Activated T-helper 1 cell treated with anti-CD3 and anti-CD28 coated beads, Interleukin-12 subunit alpha, Interleukin-12 subunit beta, Interleukin-2, Interleukin-4 antibody, amounts not matched to agents 30 ng/mL and 10 ng/mL and 1 ng/mL, durations not matched to agents 14 hours and 24 hours and 36 hours (primary cell): ENCODE measurements at regions not wholly inside any gene's neighbourhood (a gene's known extent, or its start where the extent isn't known, plus 50 kb on each side); places are given as distances from the start of the nearest gene placed in this dataset.

Experiments used
- DNase-seq: peaks from one replicate; pipeline ENCODE4 v3.0.0; 2021; ENCODE audit warnings: low spot score
- H3K27ac Mint-ChIP-seq: one replicate; pipeline ENCODE4 v1.8.0; 2021; ENCODE audit warnings: mild to moderate bottlenecking, mixed read lengths
- H3K27me3 Mint-ChIP-seq: one replicate; pipeline ENCODE4 v1.8.0; 2022; ENCODE audit warnings: mild to moderate bottlenecking, moderate library complexity, mixed read lengths; ENCODE audit not compliant: insufficient read depth
- H3K36me3 Mint-ChIP-seq: one replicate; pipeline ENCODE4 v1.8.0; 2021; ENCODE audit warnings: low read depth, mixed read lengths
- H3K4me1 Mint-ChIP-seq: one replicate; pipeline ENCODE4 v1.8.0; 2021; ENCODE audit warnings: low read depth, mixed read lengths
- H3K4me3 Mint-ChIP-seq: one replicate; pipeline ENCODE4 v1.8.0; 2021; ENCODE audit warnings: mild to moderate bottlenecking, moderate library complexity, mixed read lengths
- H3K9me3 Mint-ChIP-seq: one replicate; pipeline ENCODE4 v1.8.0; 2021; ENCODE audit warnings: mixed read lengths
- intact Hi-C: fragments of 100-400 bp; cut with micrococcal nuclease; formaldehyde crosslinking; loops from one replicate; pipeline ENCODE4 v1.15.1; 2024

GRCh38 chr5:91742550-91742949 is 359.4 kb upstream of the ARRDC3 start:
- no peaks in the 10 kb centered on the region for H3K27me3 Mint-ChIP-seq
- H3K4me1 Mint-ChIP-seq, result no peaks in the 10 kb centered on the region
- H3K36me3 Mint-ChIP-seq, result no peaks in the 10 kb centered on the region
- intact Hi-C loops, result no loop called here
- H3K27ac Mint-ChIP-seq, result no peak overlapping the region
- no peak overlapping the region for H3K4me3 Mint-ChIP-seq
- no peak for DNase-seq
- no peaks in the 10 kb centered on the region for H3K9me3 Mint-ChIP-seq

- no peak for DNase-seq
- Mint-ChIP-seq H3K4me3 (no peak overlapping the region), H3K36me3 (no peaks in the 10 kb centered on the region), H3K9me3 (no peaks in the 10 kb centered on the region), H3K27me3 (no peaks in the 10 kb centered on the region), H3K27ac (no peak overlapping the region), H3K4me1 (no peaks in the 10 kb centered on the region)
- intact Hi-C loops, result no loop called here
Measured at GRCh38 chr5:91741764-91742505, 358.8 kb upstream of the ARRDC3 start.

GRCh38 chr5:91730026-91730425 is 346.9 kb upstream of the ARRDC3 start:
- no peak overlapping the region for H3K27ac Mint-ChIP-seq
- intact Hi-C loops, result no loop called here

GRCh38 chr5:91727463-91727862 is 344.3 kb upstream of the ARRDC3 start:
- Mint-ChIP-seq H3K9me3 (no peaks in the 10 kb centered on the region), H3K27ac (no peak overlapping the region), H3K27me3 (no peaks in the 10 kb centered on the region), H3K4me1 (no peaks in the 10 kb centered on the region), H3K36me3 (no peaks in the 10 kb centered on the region), H3K4me3 (no peak overlapping the region)
- intact Hi-C loops, result no loop called here
- no peak for DNase-seq

More at GRCh38 chr5:91730026-91730425, 346.9 kb upstream of the ARRDC3 start:
- Mint-ChIP-seq H3K9me3 (no peaks in the 10 kb centered on the region), H3K27me3 (no peaks in the 10 kb centered on the region), H3K36me3 (no peaks in the 10 kb centered on the region), H3K4me1 (no peaks in the 10 kb centered on the region), H3K4me3 (no peak overlapping the region)
- no peak for DNase-seq

- Mint-ChIP-seq H3K27ac (no peak overlapping the region), H3K9me3 (no peaks in the 10 kb centered on the region), H3K4me3 (no peak overlapping the region), H3K36me3 (no peaks in the 10 kb centered on the region), H3K27me3 (no peaks in the 10 kb centered on the region), H3K4me1 (no peaks in the 10 kb centered on the region)
- intact Hi-C loops, result no loop called here
- no peak for DNase-seq
Measured at GRCh38 chr5:91722736-91723467, 339.8 kb upstream of the ARRDC3 start.

GRCh38 chr5:91712718-91713117 is 329.6 kb upstream of the ARRDC3 start:
- intact Hi-C loops, result no loop called here
- no peak overlapping the region for H3K4me3 Mint-ChIP-seq
- DNase-seq, result no peak
- no peak overlapping the region for H3K27ac Mint-ChIP-seq
- H3K27me3 Mint-ChIP-seq, result no peaks in the 10 kb centered on the region
- no peaks in the 10 kb centered on the region for H3K9me3 Mint-ChIP-seq
- H3K36me3 Mint-ChIP-seq, result no peaks in the 10 kb centered on the region
- no peaks in the 10 kb centered on the region for H3K4me1 Mint-ChIP-seq

- DNase-seq, result no peak
- Mint-ChIP-seq H3K4me1 (no peaks in the 10 kb centered on the region), H3K36me3 (no peaks in the 10 kb centered on the region), H3K4me3 (no peak overlapping the region), H3K9me3 (no peaks in the 10 kb centered on the region), H3K27ac (no peak overlapping the region), H3K27me3 (no peaks in the 10 kb centered on the region)
- intact Hi-C loops, result no loop called here
Measured at GRCh38 chr5:91707521-91707841, 324.4 kb upstream of the ARRDC3 start.

GRCh38 chr5:91706785-91707520 is 323.8 kb upstream of the ARRDC3 start:
- Mint-ChIP-seq H3K4me1 (no peaks in the 10 kb centered on the region), H3K9me3 (no peaks in the 10 kb centered on the region)

GRCh38 chr5:91703128-91703527 is 320.0 kb upstream of the ARRDC3 start:
- Mint-ChIP-seq H3K36me3 (no peaks in the 10 kb centered on the region), H3K27ac (no peak overlapping the region), H3K27me3 (no peaks in the 10 kb centered on the region), H3K9me3 (no peaks in the 10 kb centered on the region), H3K4me3 (no peak overlapping the region), H3K4me1 (no peaks in the 10 kb centered on the region)
- no peak for DNase-seq
- intact Hi-C loops, result no loop called here

More at GRCh38 chr5:91706785-91707520, 323.8 kb upstream of the ARRDC3 start:
- Mint-ChIP-seq H3K4me3 (no peak overlapping the region), H3K27ac (no peak overlapping the region), H3K27me3 (no peaks in the 10 kb centered on the region), H3K36me3 (no peaks in the 10 kb centered on the region)
- no peak for DNase-seq
- intact Hi-C loops, result no loop called here

GRCh38 chr5:91699429-91699828 is 316.3 kb upstream of the ARRDC3 start:
- Mint-ChIP-seq H3K36me3 (no peaks in the 10 kb centered on the region), H3K4me3 (no peak overlapping the region), H3K4me1 (no peaks in the 10 kb centered on the region), H3K27me3 (no peaks in the 10 kb centered on the region), H3K27ac (no peak overlapping the region), H3K9me3 (no peaks in the 10 kb centered on the region)
- no peak for DNase-seq
- intact Hi-C loops, result no loop called here

GRCh38 chr5:91691592-91691991 is 308.5 kb upstream of the ARRDC3 start:
- Mint-ChIP-seq H3K9me3 (no peaks in the 10 kb centered on the region), H3K27ac (no peak overlapping the region), H3K4me1 (no peaks in the 10 kb centered on the region), H3K4me3 (no peak overlapping the region), H3K27me3 (no peaks in the 10 kb centered on the region), H3K36me3 (no peaks in the 10 kb centered on the region)
- DNase-seq, result no peak
- intact Hi-C loops, result no loop called here

GRCh38 chr5:91690921-91691320 is 307.8 kb upstream of the ARRDC3 start:
- no peaks in the 10 kb centered on the region for H3K9me3 Mint-ChIP-seq
- H3K36me3 Mint-ChIP-seq, result no peaks in the 10 kb centered on the region
- DNase-seq, result no peak
- no peak overlapping the region for H3K27ac Mint-ChIP-seq
- intact Hi-C loops, result no loop called here
- no peaks in the 10 kb centered on the region for H3K27me3 Mint-ChIP-seq
- no peaks in the 10 kb centered on the region for H3K4me1 Mint-ChIP-seq
- H3K4me3 Mint-ChIP-seq, result no peak overlapping the region

- intact Hi-C loops, result no loop called here
- Mint-ChIP-seq H3K4me3 (no peak overlapping the region), H3K36me3 (no peaks in the 10 kb centered on the region), H3K4me1 (no peaks in the 10 kb centered on the region), H3K9me3 (no peaks in the 10 kb centered on the region), H3K27me3 (no peaks in the 10 kb centered on the region), H3K27ac (no peak overlapping the region)
- no peak for DNase-seq
Measured at GRCh38 chr5:91687430-91687829, 304.3 kb upstream of the ARRDC3 start.
